Kidney (tissue), 13 donors: ENCODE measurements at regions not wholly inside any gene's neighbourhood (a gene's known extent, or its start where the extent isn't known, plus 50 kb on each side); places are given as distances from the start of the nearest gene placed in this dataset.
A peak's percentile ranks its signal among the peaks of the same experiment; 100 is the strongest.

Experiments
- DNase-seq, 5 donors: peaks; one replicate each; pipeline ENCODE4 v3.0.0-alpha.2; 2013 to 2020
- FAIRE-seq: peaks from 2 replicates; lab custom pipeline; 2012; peaks lifted over from hg19 to GRCh38; lab: Jason Lieb, UNC
- H3K27ac ChIP-seq, 2 donors: one replicate each; pipeline ENCODE4 v1.7.0; 2013; ENCODE audit warnings: low read depth in 2 of 2, low read length in 2 of 2, inconsistent platforms in 1 of 2
- H3K27me3 ChIP-seq: one replicate; pipeline ENCODE4 v1.7.1; 2013; ENCODE audit warnings: low read length, inconsistent platforms; ENCODE audit not compliant: control insufficient read depth, insufficient read depth
- H3K36me3 ChIP-seq, 3 donors: one replicate each; pipeline versions ENCODE4 v1.7.0 to v1.7.1; 2013; ENCODE audit warnings: low read length in 3 of 3, control low read depth in 1 of 3, inconsistent platforms in 1 of 3; ENCODE audit not compliant: insufficient read depth in 3 of 3, control insufficient read depth in 2 of 3
- H3K4me1 ChIP-seq, 3 donors: one replicate each; pipeline versions ENCODE4 v1.7.0 to v1.7.1; 2013; ENCODE audit warnings: low read length in 3 of 3, inconsistent platforms in 1 of 3, low read depth in 1 of 3; ENCODE audit not compliant: control insufficient read depth in 2 of 3, insufficient read depth in 2 of 3
- H3K4me3 ChIP-seq, 3 donors: one replicate each; pipeline versions ENCODE4 v1.7.0 to v1.8.1; 2013; ENCODE audit warnings: low read length in 3 of 3, control low read depth in 1 of 3, inconsistent platforms in 1 of 3
- H3K9ac ChIP-seq, 3 donors: one replicate each; pipeline versions ENCODE4 v1.7.0 to v1.7.1; 2013; ENCODE audit warnings: low read length in 3 of 3, control low read depth in 1 of 3, inconsistent platforms in 1 of 3
- H3K9me3 ChIP-seq, 3 donors: one replicate each; pipeline versions ENCODE4 v1.7.0 to v1.7.1; 2013; ENCODE audit warnings: low read length in 3 of 3, control low read depth in 1 of 3, inconsistent platforms in 1 of 3; ENCODE audit not compliant: control insufficient read depth in 2 of 3, insufficient read depth in 1 of 3
- intact Hi-C: fragments of 100-400 bp; cut with DNase I; formaldehyde crosslinking; loops from one replicate; pipeline ENCODE4 v1.11.1; 2022
- TF ChIP-seq, protein P1 (sequence below): IDR thresholded peaks from 3 replicates; pipeline ENCODE4 v1.5.1; 2012; ENCODE audit warnings: mild to moderate bottlenecking, moderate library complexity, borderline replicate concordance; ENCODE audit not compliant: insufficient read depth; ENCODE audit errors: extremely low read depth
- donor health status: control.
- donor health status: control.
- donor health status: control.
- donor health status: control.
- donor health status: control.
- donor health status: DM: yes; HTN: yes; CAD: no.
- donor health status: Normal renal cell carcinoma (clear cell type).

GRCh38 chr1:198101716-198102453 is 54.9 kb upstream of the NEK7 start:
- Histone ChIP-seq H3K4me1 (no peaks in the 10 kb centered on the region), H3K27ac (no peak overlapping the region), H3K9me3 (no peaks in the 10 kb centered on the region), H3K27me3 (no peaks in the 10 kb centered on the region), H3K4me3 (no peak overlapping the region), H3K9ac (no peak overlapping the region), H3K36me3 (no peaks in the 10 kb centered on the region)
- intact Hi-C loops = no loop called here
- TF ChIP-seq, protein P1, sequence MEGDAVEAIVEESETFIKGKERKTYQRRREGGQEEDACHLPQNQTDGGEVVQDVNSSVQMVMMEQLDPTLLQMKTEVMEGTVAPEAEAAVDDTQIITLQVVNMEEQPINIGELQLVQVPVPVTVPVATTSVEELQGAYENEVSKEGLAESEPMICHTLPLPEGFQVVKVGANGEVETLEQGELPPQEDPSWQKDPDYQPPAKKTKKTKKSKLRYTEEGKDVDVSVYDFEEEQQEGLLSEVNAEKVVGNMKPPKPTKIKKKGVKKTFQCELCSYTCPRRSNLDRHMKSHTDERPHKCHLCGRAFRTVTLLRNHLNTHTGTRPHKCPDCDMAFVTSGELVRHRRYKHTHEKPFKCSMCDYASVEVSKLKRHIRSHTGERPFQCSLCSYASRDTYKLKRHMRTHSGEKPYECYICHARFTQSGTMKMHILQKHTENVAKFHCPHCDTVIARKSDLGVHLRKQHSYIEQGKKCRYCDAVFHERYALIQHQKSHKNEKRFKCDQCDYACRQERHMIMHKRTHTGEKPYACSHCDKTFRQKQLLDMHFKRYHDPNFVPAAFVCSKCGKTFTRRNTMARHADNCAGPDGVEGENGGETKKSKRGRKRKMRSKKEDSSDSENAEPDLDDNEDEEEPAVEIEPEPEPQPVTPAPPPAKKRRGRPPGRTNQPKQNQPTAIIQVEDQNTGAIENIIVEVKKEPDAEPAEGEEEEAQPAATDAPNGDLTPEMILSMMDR = no peak
- peak; percentile 58 for FAIRE-seq
- DNase-seq = no peak

GRCh38 chr1:198102454-198102827 is 54.4 kb upstream of the NEK7 start:
- H3K27ac ChIP-seq = no peak overlapping the region
- intact Hi-C loops = no loop called here
- H3K27me3 ChIP-seq = no peaks in the 10 kb centered on the region
- TF ChIP-seq, protein P1 = no peak
- H3K4me3 ChIP-seq = no peak overlapping the region
- DNase-seq (no peak), FAIRE-seq (no peak)
- H3K36me3 ChIP-seq = no peaks in the 10 kb centered on the region
- H3K4me1 ChIP-seq = no peaks in the 10 kb centered on the region
- no peak overlapping the region for H3K9ac ChIP-seq
- H3K9me3 ChIP-seq = no peaks in the 10 kb centered on the region

DNA sequence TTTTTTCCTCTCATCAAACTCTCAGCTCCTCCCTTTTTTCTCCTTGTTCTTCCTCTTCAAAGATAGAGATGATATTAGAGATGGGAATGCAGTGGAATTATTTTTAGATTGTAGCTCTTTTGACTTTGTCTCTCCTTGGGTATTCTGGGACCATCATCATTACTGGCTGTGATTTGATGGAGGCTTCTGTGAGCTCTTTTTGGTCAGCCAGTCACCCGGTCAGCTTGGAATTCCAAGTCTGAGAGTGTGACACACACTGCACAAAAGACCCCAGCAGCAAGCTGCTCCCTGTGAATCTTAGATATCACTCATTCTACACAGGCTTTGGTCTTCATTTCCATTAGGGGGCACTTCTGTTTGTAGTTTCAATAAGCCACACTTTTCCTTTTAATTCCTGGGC is 51.6 kb upstream of the NEK7 start:
- Histone ChIP-seq H3K36me3 (no peaks in the 10 kb centered on the region), H3K9ac (no peak overlapping the region), H3K4me1 (no peaks in the 10 kb centered on the region), H3K9me3 (no peaks in the 10 kb centered on the region), H3K4me3 (no peak overlapping the region), H3K27me3 (no peaks in the 10 kb centered on the region), H3K27ac (no peak overlapping the region)
- intact Hi-C loops = no loop called here
- FAIRE-seq (no peak), DNase-seq (no peak)
- TF ChIP-seq, protein P1 = no peak

DNA sequence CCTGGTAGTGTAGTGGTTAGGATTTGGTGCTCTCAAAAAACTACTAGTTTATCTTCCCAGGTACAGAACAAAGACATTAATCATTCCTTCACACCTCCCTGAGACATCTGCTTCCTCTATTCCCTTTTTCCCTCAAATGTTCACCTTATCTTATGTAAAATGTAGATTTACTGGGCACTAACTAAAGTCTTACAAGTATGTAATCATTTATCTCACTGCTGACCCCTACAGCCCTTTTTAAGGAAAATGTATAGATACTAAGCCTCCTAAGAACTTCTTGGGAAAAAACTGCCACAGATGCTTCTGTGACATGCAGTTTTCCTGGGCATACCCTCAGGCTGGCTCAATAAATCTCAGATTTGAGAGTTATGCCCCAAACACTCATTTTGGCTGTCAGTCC is 50.8 kb upstream of the NEK7 start:
- DNase-seq = no peak
- Histone ChIP-seq H3K9me3 (no peaks in the 10 kb centered on the region), H3K4me3 (no peak overlapping the region), H3K36me3 (no peaks in the 10 kb centered on the region), H3K4me1 (no peaks in the 10 kb centered on the region), H3K27me3 (no peaks in the 10 kb centered on the region), H3K27ac (no peak overlapping the region), H3K9ac (no peak overlapping the region)
- TF ChIP-seq, protein P1 = no peak
- intact Hi-C loops = no loop called here
- no peak for FAIRE-seq
